Spleen (tissue), 11 donors: ENCODE measurements at regions not wholly inside any gene's neighbourhood (a gene's known extent, or its start where the extent isn't known, plus 50 kb on each side); places are given as distances from the start of the nearest gene placed in this dataset.
"Not testable (repeated sequence)": the region's sequence is repeated elsewhere in the genome, so short reads cannot be mapped to it uniquely, and the experiment has no call there.

Experiments used
- DNase-seq: peaks from one replicate; pipeline ENCODE4 v3.0.0-alpha.2; 2020
- H3K27ac ChIP-seq, 8 donors: fragments of 200-600 bp; sonication (generic) in 7 of 8; 1 replicate in 4 of 8; 2 replicates in 4 of 8; pipeline versions ENCODE4 v1.5.0 to v1.8.0; 2016 to 2021; ENCODE audit warnings: inconsistent platforms in 4 of 8, mild to moderate bottlenecking in 4 of 8, moderate library complexity in 1 of 8
- H3K27me3 ChIP-seq, 7 donors: fragments of 200-600 bp; sonication (generic) in 6 of 7; replicated peaks in 1 of 7; 1 replicate in 4 of 7; 2 replicates in 3 of 7; pipeline versions ENCODE4 v1.5.0 to v1.8.0; 2016 to 2021; ENCODE audit warnings: inconsistent platforms in 3 of 7, mild to moderate bottlenecking in 1 of 7
- H3K36me3 ChIP-seq, 6 donors: fragments of 200-600 bp; sonication (generic) in 5 of 6; 1 replicate in 4 of 6; 2 replicates in 2 of 6; pipeline versions ENCODE4 v1.5.0 to v1.8.0; 2016 to 2021; ENCODE audit warnings: inconsistent platforms in 2 of 6
- H3K4me1 ChIP-seq, 6 donors: fragments of 200-600 bp; sonication (generic) in 5 of 6; 1 replicate in 3 of 6; 2 replicates in 3 of 6; pipeline versions ENCODE4 v1.5.0 to v1.8.0; 2016 to 2021; ENCODE audit warnings: inconsistent platforms in 3 of 6
- H3K4me3 ChIP-seq, 8 donors: fragments of 200-600 bp; sonication (generic) in 7 of 8; 1 replicate in 4 of 8; 2 replicates in 4 of 8; pipeline versions ENCODE4 v1.5.0 to v1.8.0; 2016 to 2021; ENCODE audit warnings: inconsistent platforms in 4 of 8, mild to moderate bottlenecking in 4 of 8, moderate library complexity in 2 of 8
- H3K9me3 ChIP-seq, 8 donors: fragments of 200-600 bp; sonication (generic) in 7 of 8; 1 replicate in 4 of 8; 2 replicates in 4 of 8; pipeline versions ENCODE4 v1.5.0 to v1.8.0; 2016 to 2021; ENCODE audit warnings: inconsistent platforms in 4 of 8
- WGBS, 5 donors: extraction: QIAGEN DNeasy Blood & Tissue Kit in 3 of 5; methylation state at CpG; one replicate each; pipeline versions ENCODE4 v1.1.5 to v1.1.7; 2013 to 2018; 5-methylcytosine and 5-hydroxymethylcytosine counted together
- intact Hi-C: fragments of 100-400 bp; cut with DNase I; formaldehyde crosslinking; loops from one replicate; pipeline ENCODE4 v1.15.0; 2023; ENCODE audit warnings: low total_unique reads
- donor health status: healthy with polysubstance abuse.
- donor health status: DM: no; HTN: no; CAD: no; lungs with moderate emphysema.
- donor health status: DM: no; HTN: no; CAD: no.
- donor health status: Bipolar disorder and iron deficiency.
- donor health status: healthy.
- donor health status: DM: no; HTN: no; CAD: no.
- donor health status: DM: yes; HTN: yes; CAD: no.

DNA sequence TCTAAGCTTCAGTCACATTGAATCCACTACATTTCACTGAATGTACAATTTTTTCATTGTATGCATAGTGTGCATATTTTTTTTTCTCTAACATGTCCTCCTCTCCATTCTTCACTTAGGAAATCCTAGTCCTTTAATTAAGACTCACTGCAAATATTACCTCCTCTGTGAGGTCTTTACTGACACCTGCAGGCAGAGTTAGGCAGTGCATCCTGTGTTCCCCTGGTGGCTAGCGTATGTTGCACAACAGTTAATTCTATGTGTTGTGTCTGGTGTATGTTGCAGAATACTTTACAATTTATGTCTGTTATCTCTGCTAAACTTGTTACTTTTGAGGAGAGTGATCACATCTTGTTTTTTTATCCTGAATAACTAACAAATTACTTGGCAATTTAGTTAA is 82.7 kb upstream of the NBPF20 start:
- H3K27ac ChIP-seq, H3K4me1 ChIP-seq, DNase-seq, intact Hi-C loops, H3K27me3 ChIP-seq, H3K9me3 ChIP-seq, H3K4me3 ChIP-seq, H3K36me3 ChIP-seq: not testable (repeated sequence)
- no CpG with 5 or more reads among the region's 1 CpG for WGBS, 5 donors

- intact Hi-C loops, H3K9me3 ChIP-seq, H3K4me3 ChIP-seq, H3K36me3 ChIP-seq, H3K27ac ChIP-seq, H3K27me3 ChIP-seq, DNase-seq, H3K4me1 ChIP-seq: not testable (repeated sequence)
- WGBS, 5 donors = 15 to 70% (median 38%) methylated on average over 5 to 7 of the region's 59 CpGs
Measured at GRCh38 chr1:145505663-145506647, 80.6 kb upstream of the NBPF20 start.

DNA sequence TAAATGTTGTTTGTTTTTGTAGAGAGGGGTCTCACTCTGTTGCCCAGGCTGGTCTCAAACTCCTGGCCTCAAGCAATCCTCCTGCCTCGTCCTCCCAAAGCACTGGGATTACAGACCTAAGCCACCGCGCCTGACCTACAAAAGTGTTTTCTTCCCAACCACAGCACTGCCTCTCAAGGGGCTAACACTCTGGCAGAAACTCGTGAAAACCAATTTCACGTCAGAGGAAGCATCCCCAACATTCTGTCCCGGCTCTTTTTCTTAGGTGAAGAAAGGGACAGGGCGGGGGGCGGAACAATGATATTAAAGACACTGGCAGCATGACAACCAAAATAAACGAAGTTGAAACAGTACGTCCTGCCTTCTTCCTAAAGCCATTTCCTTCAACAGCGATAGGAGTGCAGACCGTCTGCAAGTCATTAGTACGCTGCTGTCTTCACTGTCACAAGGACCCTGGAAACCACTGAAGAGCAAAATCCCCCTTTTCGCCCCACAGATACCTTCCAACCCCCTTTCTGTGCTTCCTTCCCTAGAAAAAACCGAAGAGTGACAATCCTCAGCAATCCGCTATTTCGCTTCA is 79.5 kb upstream of the NBPF20 start:
- H3K4me1 ChIP-seq, intact Hi-C loops, H3K4me3 ChIP-seq, DNase-seq, H3K27me3 ChIP-seq, H3K27ac ChIP-seq, H3K9me3 ChIP-seq, H3K36me3 ChIP-seq: not testable (repeated sequence)
- no CpG with 5 or more reads among the region's 17 CpGs for WGBS, 5 donors

DNA sequence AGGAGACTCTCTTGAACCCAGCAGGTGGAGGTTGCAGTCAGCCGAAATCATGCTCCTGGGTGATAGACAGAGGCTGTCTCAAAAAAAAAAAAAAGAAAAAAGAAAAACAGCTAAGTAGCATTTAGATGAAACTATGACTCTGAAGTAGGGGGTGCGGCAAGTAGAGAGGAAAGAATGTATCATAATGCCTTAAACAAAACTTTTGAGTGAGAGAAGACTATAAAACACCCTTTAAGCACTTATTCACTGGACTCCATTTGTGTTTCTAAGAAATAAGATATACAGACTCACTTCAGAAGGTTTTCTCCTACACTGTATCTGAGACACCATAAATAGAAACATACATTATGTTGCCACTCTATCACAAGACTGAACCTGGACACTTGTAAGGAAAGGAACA is 78.9 kb upstream of the NBPF20 start:
- H3K36me3 ChIP-seq, H3K9me3 ChIP-seq, H3K4me3 ChIP-seq, H3K4me1 ChIP-seq, H3K27me3 ChIP-seq, DNase-seq, intact Hi-C loops, H3K27ac ChIP-seq: not testable (repeated sequence)
- no CpG with 5 or more reads among the region's 2 CpGs for WGBS, 5 donors

DNA sequence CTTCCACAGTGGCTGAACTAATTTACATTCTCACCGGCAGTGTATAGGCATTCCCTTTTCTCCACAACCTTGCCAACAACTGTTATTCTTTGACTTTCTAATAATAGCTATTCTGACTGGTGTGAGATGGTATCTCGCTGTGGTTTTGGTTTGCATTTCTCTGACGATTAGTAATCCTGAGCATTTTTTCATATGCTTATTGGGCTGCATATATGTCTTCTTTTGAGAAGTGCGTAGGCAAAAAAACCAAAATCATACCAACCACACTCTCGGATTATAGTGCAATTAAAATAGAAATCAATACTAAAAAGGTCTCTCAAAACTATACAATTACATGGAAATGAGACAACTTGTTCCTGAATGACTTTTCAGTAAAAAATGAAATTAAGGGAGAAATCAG is 74.8 kb upstream of the NBPF20 start:
- DNase-seq, H3K36me3 ChIP-seq, H3K4me3 ChIP-seq, H3K9me3 ChIP-seq, H3K4me1 ChIP-seq, H3K27ac ChIP-seq, intact Hi-C loops, H3K27me3 ChIP-seq: not testable (repeated sequence)
- WGBS, 5 donors = no CpG with 5 or more reads among the region's 5 CpGs

- H3K4me3 ChIP-seq, H3K27ac ChIP-seq, H3K36me3 ChIP-seq, H3K9me3 ChIP-seq, H3K4me1 ChIP-seq, intact Hi-C loops, DNase-seq, H3K27me3 ChIP-seq: not testable (repeated sequence)
- 71 to 97% (median 81%) methylated on average over 3 to 4 of the region's 7 CpGs for WGBS, 5 donors
Measured at GRCh38 chr1:145495077-145495871, 69.9 kb upstream of the NBPF20 start.

DNA sequence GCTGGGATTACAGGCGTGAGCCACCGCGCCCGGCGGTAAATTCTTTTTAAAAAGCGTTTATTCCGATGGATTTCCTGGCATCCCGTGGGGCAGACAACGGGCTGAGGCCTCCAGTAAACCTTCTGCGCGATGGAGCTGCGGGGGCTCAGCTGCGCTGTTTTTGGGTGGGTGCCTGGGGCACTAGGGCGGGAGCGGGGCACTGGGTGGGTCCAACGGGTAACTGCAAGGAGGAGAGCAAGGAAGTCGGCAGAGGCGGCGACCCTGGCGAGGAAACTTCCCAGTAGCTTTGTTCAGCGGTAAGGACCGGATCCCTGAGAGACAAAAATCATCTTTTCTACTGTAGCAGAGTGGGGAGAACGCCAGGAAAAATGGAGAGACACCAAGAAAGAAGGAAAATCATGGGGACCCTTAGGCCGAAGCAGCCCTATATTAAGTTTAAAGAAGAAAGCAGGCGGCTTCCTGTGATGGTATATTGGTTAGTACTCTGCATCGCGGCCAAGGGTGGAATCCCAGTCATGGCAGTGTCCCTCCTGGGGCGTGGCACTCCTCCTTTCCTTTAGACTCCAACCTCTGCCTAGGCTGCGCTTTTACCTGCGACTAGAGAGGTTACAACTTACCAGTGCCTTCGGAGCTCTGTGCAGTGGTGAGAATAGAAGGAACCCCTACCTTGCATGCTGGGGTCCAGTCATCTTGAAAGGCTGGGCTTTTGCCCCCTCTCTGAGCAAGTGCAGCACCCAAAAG is 63.0 kb upstream of the NBPF20 start:
- H3K36me3 ChIP-seq, DNase-seq, H3K27ac ChIP-seq, H3K9me3 ChIP-seq, intact Hi-C loops, H3K4me1 ChIP-seq: not testable (repeated sequence)
- WGBS, 5 donors = 8 to 20% (median 16%) methylated on average over 5 to 11 of the region's 31 CpGs; no CpG with 5 or more reads in 1 of the 5 donors
- H3K27me3 ChIP-seq = peaks cover 0 to 13% (median 0%) of the 10 kb centered on the region in 7 donors
- peak overlapping the region in 4 of 8 donors; percentile 25 to 60 (median 32) for H3K4me3 ChIP-seq

DNA sequence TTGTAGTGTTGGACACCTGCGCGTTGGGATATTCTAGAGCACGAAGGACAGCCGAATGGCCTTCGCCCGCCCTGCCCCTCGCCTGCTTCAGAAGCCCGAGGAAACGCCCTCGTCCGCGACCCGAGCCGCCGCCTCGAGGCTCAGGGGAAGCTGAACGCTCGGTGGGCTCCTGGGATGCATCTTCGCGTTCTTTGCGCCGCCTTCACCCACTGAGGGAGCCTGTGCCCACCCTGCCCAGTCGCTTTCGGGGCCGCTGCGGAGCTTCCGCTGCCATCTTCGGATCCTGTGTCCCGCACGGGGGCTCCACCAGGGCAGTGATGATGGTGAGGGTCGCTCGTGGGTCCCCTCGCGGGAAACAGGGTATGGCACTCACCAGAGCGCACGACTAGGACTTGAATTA is 61.8 kb upstream of the NBPF20 start:
- Histone ChIP-seq H3K4me3 (peak overlapping the region in 5 of 8 donors; percentile 14 to 60 (median 30)), H3K27me3 (peaks cover 0 to 13% (median 0%) of the 10 kb centered on the region in 7 donors)
- H3K9me3 ChIP-seq, intact Hi-C loops, H3K4me1 ChIP-seq, H3K27ac ChIP-seq, H3K36me3 ChIP-seq: not testable (repeated sequence)
- peak; percentile 62 for DNase-seq
- 4 to 20% (median 6%) methylated on average over 1 to 34 of the region's 36 CpGs; no CpG with 5 or more reads in 1 of the 5 donors for WGBS, 5 donors

- H3K36me3 ChIP-seq, intact Hi-C loops: not testable (repeated sequence)
Measured at GRCh38 chr1:145484257-145484656, 58.9 kb upstream of the NBPF20 start.

GRCh38 chr1:145482214-145482860 is 56.9 kb upstream of the NBPF20 start:
- WGBS, 5 donors = 21 to 50% (median 40%) methylated on average over 7 of the region's 8 CpGs

More at GRCh38 chr1:145484257-145484656, 58.9 kb upstream of the NBPF20 start:
- peaks cover 0 to 13% (median 0%) of the 10 kb centered on the region in 7 donors for H3K27me3 ChIP-seq
- H3K4me1 ChIP-seq, H3K9me3 ChIP-seq, H3K4me3 ChIP-seq, H3K27ac ChIP-seq, DNase-seq: not testable (repeated sequence)
- WGBS, 5 donors = 41 to 71% (median 51%) methylated on average over 2 to 4 of the region's 4 CpGs

More at GRCh38 chr1:145482214-145482860, 56.9 kb upstream of the NBPF20 start:
- H3K4me1 ChIP-seq, H3K9me3 ChIP-seq, DNase-seq, H3K27ac ChIP-seq, intact Hi-C loops, H3K4me3 ChIP-seq, H3K36me3 ChIP-seq: not testable (repeated sequence)
- H3K27me3 ChIP-seq = peaks cover 0 to 13% (median 0%) of the 10 kb centered on the region in 7 donors
